Peyer's patch (tissue), 4 donors: ENCODE measurements at regions not wholly inside any gene's neighbourhood (a gene's known extent, or its start where the extent isn't known, plus 50 kb on each side); places are given as distances from the start of the nearest gene placed in this dataset.

Experiments
- DNase-seq, 3 donors: peaks; one replicate each; pipeline ENCODE4 v3.0.0-alpha.2; 2017 to 2019
- H3K27ac ChIP-seq, 4 donors: fragments of 200-600 bp; sonication (generic); one replicate each; pipeline ENCODE4 v1.5.1; 2016 to 2019
- H3K27me3 ChIP-seq, 2 donors: fragments of 200-600 bp; sonication (generic); one replicate each; pipeline ENCODE4 v1.5.1; 2019
- H3K36me3 ChIP-seq, 3 donors: fragments of 200-600 bp; sonication (generic); one replicate each; pipeline ENCODE4 v1.5.1; 2016 to 2019
- H3K4me1 ChIP-seq, 4 donors: fragments of 200-600 bp; sonication (generic); one replicate each; pipeline ENCODE4 v1.5.1; 2016 to 2019
- H3K4me3 ChIP-seq, 4 donors: fragments of 200-600 bp; sonication (generic); 1 replicate in 3 of 4; 2 replicates in 1 of 4; pipeline ENCODE4 v1.5.1; 2016 to 2019; ENCODE audit warnings: mild to moderate bottlenecking in 1 of 4
- H3K9me3 ChIP-seq, 4 donors: fragments of 200-600 bp; sonication (generic); one replicate each; pipeline ENCODE4 v1.5.1; 2016 to 2019; ENCODE audit warnings: mild to moderate bottlenecking in 1 of 4
- CTCF ChIP-seq, 6 experiments: fragments of 450-650 bp in 4 of 6; fragments of 200-600 bp in 2 of 6; sonication (generic) in 1 of 6; IDR thresholded peaks; one replicate each; pipeline ENCODE4 v1.5.1; 2017 to 2019; ENCODE audit warnings: antibody characterized with exemption in 6 of 6, mild to moderate bottlenecking in 3 of 6, moderate library complexity in 1 of 6
- POLR2A ChIP-seq, 2 donors: fragments of 450-650 bp; IDR thresholded peaks; one replicate each; pipeline ENCODE4 v1.5.1; 2017; ENCODE audit warnings: antibody characterized with exemption in 2 of 2, mild to moderate bottlenecking in 2 of 2, moderate library complexity in 2 of 2

- DNase-seq, result no peak
These were observed 55.4 kb upstream of the SCEL start for GRCh38 chr13:77480066-77480465.

GRCh38 chr13:77479326-77479725 is 56.2 kb upstream of the SCEL start:
- TF ChIP-seq CTCF (IDR thresholded peaks at IDR 0.05) (no peak), POLR2A (IDR thresholded peaks at IDR 0.05) (no peak)
- H3K9me3 ChIP-seq, result no peaks in the 10 kb centered on the region
- no peak for DNase-seq
- H3K4me3 ChIP-seq, result no peak overlapping the region
- H3K4me1 ChIP-seq, result no peaks in the 10 kb centered on the region
- H3K36me3 ChIP-seq, result no peaks in the 10 kb centered on the region
- no peak overlapping the region for H3K27ac ChIP-seq
- H3K27me3 ChIP-seq, result no peaks in the 10 kb centered on the region

More at GRCh38 chr13:77480066-77480465, 55.4 kb upstream of the SCEL start:
- Histone ChIP-seq H3K36me3 (no peaks in the 10 kb centered on the region), H3K27ac (no peak overlapping the region), H3K9me3 (no peaks in the 10 kb centered on the region), H3K27me3 (no peaks in the 10 kb centered on the region), H3K4me3 (no peak overlapping the region), H3K4me1 (no peaks in the 10 kb centered on the region)
- TF ChIP-seq POLR2A (IDR thresholded peaks at IDR 0.05), result no peak
- TF ChIP-seq CTCF (IDR thresholded peaks at IDR 0.05), result no peak

DNA sequence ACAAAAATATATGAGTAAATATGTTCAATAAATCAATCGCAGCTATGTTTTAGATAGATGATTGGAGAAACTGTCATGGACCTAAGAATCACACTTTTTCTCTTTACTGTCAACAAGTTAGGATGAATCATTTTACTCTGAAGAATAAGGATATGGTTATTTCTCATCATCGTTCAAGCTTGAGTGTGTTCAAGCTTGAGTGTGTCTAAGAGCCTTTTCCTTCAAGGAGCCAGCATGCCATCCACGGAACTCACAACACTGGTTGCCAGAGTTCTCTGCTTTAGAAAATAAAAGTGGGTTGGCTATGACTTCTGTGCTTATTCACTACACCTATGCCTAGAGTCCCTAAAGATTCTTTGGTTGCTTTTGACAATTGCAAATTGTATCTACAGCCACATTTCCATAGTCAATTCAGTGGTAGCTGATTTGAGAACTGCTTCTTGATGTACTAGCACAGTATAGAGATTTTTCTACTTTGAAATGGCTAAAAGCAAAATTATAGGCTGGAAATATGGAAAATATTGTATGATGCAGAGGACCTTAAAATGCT is 58.1 kb upstream of the SCEL start:
- H3K27ac ChIP-seq, result no peak overlapping the region
- no peak overlapping the region for H3K4me3 ChIP-seq
- no peaks in the 10 kb centered on the region for H3K9me3 ChIP-seq
- no peak for DNase-seq
- no peaks in the 10 kb centered on the region for H3K36me3 ChIP-seq
- no peak for TF ChIP-seq POLR2A (IDR thresholded peaks at IDR 0.05)
- TF ChIP-seq CTCF (IDR thresholded peaks at IDR 0.05), result no peak
- no peaks in the 10 kb centered on the region for H3K27me3 ChIP-seq
- H3K4me1 ChIP-seq, result no peaks in the 10 kb centered on the region

DNA sequence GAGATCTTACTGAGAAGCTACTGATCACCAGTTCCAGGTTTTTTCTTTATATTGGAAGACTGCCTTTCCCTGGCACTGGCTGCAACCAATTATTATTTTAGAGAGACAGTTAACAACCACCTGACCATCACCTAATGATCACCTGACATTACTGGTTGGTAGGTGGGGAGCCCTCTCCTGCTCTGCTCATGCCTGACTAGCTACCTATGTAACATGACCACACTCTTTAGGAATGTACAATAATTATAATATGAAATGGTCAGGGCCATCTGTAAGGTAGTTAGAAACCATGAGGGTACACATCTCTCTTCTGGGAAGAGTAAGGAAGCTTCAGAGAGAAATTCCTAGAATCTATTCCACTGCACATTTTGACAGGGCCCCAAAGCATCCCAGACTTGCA is 59.0 kb upstream of the SCEL start:
- Histone ChIP-seq H3K4me3 (no peak overlapping the region), H3K4me1 (no peaks in the 10 kb centered on the region), H3K27me3 (no peaks in the 10 kb centered on the region), H3K36me3 (no peaks in the 10 kb centered on the region), H3K9me3 (no peaks in the 10 kb centered on the region), H3K27ac (no peak overlapping the region)
- DNase-seq, result no peak
- TF ChIP-seq CTCF (IDR thresholded peaks at IDR 0.05), result no peak
- no peak for TF ChIP-seq POLR2A (IDR thresholded peaks at IDR 0.05)

DNA sequence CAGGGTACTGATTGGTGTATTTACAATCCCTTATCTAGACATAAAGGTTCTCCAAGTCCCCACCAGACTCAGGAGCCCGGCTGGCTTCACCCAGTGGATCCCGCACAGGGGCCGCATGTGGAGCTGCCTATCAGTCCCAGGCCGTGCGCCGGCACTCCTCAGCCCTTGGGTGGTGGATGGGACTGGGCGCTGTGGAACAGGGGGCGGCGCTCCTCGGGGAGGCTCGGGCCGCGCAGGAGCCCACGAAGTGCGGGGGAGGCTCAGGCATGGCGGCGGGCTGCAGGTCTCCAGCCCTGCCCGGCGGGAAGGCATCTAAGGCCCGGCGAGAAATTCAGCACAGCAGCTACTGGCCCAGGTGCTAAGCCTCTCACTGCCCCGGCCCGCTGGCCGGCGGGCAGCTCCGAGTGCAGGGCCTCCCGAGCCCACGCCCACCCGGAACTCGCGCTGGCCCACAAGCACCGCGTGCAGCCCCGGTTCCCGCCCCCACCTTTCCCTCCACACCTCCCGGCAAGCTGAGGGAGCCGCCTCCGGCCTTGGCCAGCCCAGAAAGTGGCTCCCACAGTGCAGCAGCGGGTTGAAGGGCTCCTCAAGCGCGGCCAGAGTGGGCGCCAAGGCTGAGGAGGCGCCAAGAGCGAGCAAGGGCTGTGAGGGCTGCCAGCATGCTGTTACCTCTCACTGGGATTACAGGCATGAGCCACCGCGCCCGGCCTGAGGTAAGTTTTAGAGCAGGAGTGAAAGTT is 60.0 kb upstream of the SCEL start:
- no peaks in the 10 kb centered on the region for H3K4me1 ChIP-seq

More for the DNA sequence above, 60.0 kb upstream of the SCEL start:
- TF ChIP-seq CTCF (IDR thresholded peaks at IDR 0.05) (no peak), POLR2A (IDR thresholded peaks at IDR 0.05) (no peak)
- Histone ChIP-seq H3K36me3 (no peaks in the 10 kb centered on the region), H3K27ac (no peak overlapping the region), H3K4me3 (no peak overlapping the region), H3K27me3 (no peaks in the 10 kb centered on the region), H3K9me3 (no peaks in the 10 kb centered on the region)
- no peak for DNase-seq
